A549 (cell line): ENCODE measurements at regions not wholly inside any gene's neighbourhood (a gene's known extent, or its start where the extent isn't known, plus 50 kb on each side); places are given as distances from the start of the nearest gene placed in this dataset.

Experiments
- ATAC-seq, 2 experiments: fragments of 200-7000 bp in 1 of 2; fragments of >200 bp in 1 of 2; cut with Nextera tagmentation in 1 of 2; cut with Tn5 transposase in 1 of 2; 3 replicates each; pipeline versions ENCODE4 v1.8.0 to v1.9.1; 2018 to 2020; ENCODE audit warnings: mild to moderate bottlenecking in 1 of 2, moderate library complexity in 1 of 2
- CTCF ChIA-PET: fragments of 300-600 bp; sonication (Branson Sonifier 250); formaldehyde crosslinking; extraction: SDS; loops from one replicate; lab custom pipeline; 2021; ENCODE audit warnings: antibody characterized with exemption, inconsistent platforms; lab: Yijun Ruan, JAX
- POLR2A ChIA-PET: fragments of 350-600 bp; formaldehyde crosslinking; extraction: SDS; loops from one replicate; lab custom pipeline; 2021; ENCODE audit warnings: antibody characterized with exemption, inconsistent platforms; lab: Yijun Ruan, JAX
- DNase-seq, 2 experiments: peaks; one replicate each; pipeline versions ENCODE4 v3.0.0 to v3.0.0-alpha.2; 2011 to 2016; ENCODE audit warnings: low read depth in 1 of 2, low spot score in 1 of 2
- FAIRE-seq: peaks from 2 replicates; lab custom pipeline; 2011; peaks lifted over from hg19 to GRCh38; lab: Jason Lieb, UNC
- H3K27ac ChIP-seq, 2 experiments: fragments of >200 bp; sonication (Bioruptor Twin); formaldehyde crosslinking; 3 replicates each; pipeline ENCODE4 v1.5.1; 2016 to 2017
- H3K4me1 ChIP-seq: fragments of >200 bp; sonication (Bioruptor Twin); formaldehyde crosslinking; 3 replicates; pipeline ENCODE4 v1.6.1; 2016
- H3K4me2 ChIP-seq: fragments of >200 bp; sonication (Bioruptor Twin); formaldehyde crosslinking; 3 replicates; pipeline ENCODE4 v1.6.1; 2016
- H3K4me3 ChIP-seq: fragments of >200 bp; sonication (Bioruptor Twin); formaldehyde crosslinking; 3 replicates; pipeline ENCODE4 v1.5.1; 2016
- H3K9me3 ChIP-seq: fragments of >200 bp; sonication (Bioruptor Twin); formaldehyde crosslinking; 3 replicates; pipeline ENCODE4 v1.6.1; 2016
- BHLHE40 ChIP-seq: IDR thresholded peaks from 2 replicates; pipeline ENCODE4 v1.6.1; 2012; ENCODE audit warnings: low read depth, low read length, inconsistent platforms
- CBX8 ChIP-seq: fragments of 200-600 bp; sonication (generic); IDR thresholded peaks from 2 replicates; pipeline ENCODE4 v1.6.1; 2016
- CEBPB ChIP-seq, 2 experiments: fragments of >200 bp in 1 of 2; sonication (Bioruptor Twin) in 1 of 2; formaldehyde crosslinking in 1 of 2; IDR thresholded peaks; 2 replicates each; pipeline ENCODE4 v1.6.1; 2012 to 2016
- CHD4 ChIP-seq: fragments of 200-600 bp; sonication (generic); IDR thresholded peaks from 2 replicates; pipeline ENCODE4 v1.6.1; 2016; ENCODE audit warnings: antibody characterized with exemption, mild to moderate bottlenecking, borderline replicate concordance
- EHMT2 ChIP-seq: fragments of 200-600 bp; sonication (generic); IDR thresholded peaks from 2 replicates; pipeline ENCODE4 v1.6.1; 2016; ENCODE audit warnings: antibody characterized with exemption, low read depth, mild to moderate bottlenecking, moderate library complexity
- EP300 ChIP-seq, 2 experiments: fragments of >200 bp; sonication (Bioruptor Twin); formaldehyde crosslinking; IDR thresholded peaks; 2 replicates in 1 of 2; 3 replicates in 1 of 2; pipeline ENCODE4 v1.6.1; 2016 to 2017
- ESRRA ChIP-seq: fragments of 150-350 bp; IDR thresholded peaks from 2 replicates; pipeline ENCODE4 v1.6.1; 2014; ENCODE audit warnings: mild to moderate bottlenecking, low read length, borderline replicate concordance
- FOSL2 ChIP-seq, 2 experiments: fragments of 450-650 bp in 1 of 2; fragments of >200 bp in 1 of 2; sonication (Bioruptor Twin) in 1 of 2; formaldehyde crosslinking; IDR thresholded peaks; 2 replicates each; pipeline versions ENCODE4 v1.5.0 to v1.6.1; 2016 to 2020; ENCODE audit warnings: mild to moderate bottlenecking in 1 of 2, moderate library complexity in 1 of 2
- HDAC2 ChIP-seq: fragments of 200-600 bp; sonication (generic); IDR thresholded peaks from 2 replicates; pipeline ENCODE4 v1.6.1; 2016
- HEYL ChIP-seq: fragments of 250-450 bp; sonication (Bioruptor Pico); IDR thresholded peaks from 2 replicates; pipeline ENCODE4 v1.8.0; 2021; ENCODE audit warnings: mild to moderate bottlenecking, moderate library complexity
- HOXA7 ChIP-seq: fragments of 250-450 bp; sonication (Bioruptor Pico); IDR thresholded peaks from 2 replicates; pipeline ENCODE4 v1.5.0; 2020; ENCODE audit warnings: mild to moderate bottlenecking, moderate library complexity
- HOXB13 ChIP-seq: fragments of 250-450 bp; sonication (Bioruptor Pico); IDR thresholded peaks from 2 replicates; pipeline ENCODE4 v1.5.0; 2020; ENCODE audit warnings: low read depth, mild to moderate bottlenecking, moderate library complexity
- JUNB ChIP-seq: fragments of >200 bp; sonication (Bioruptor Twin); formaldehyde crosslinking; IDR thresholded peaks from 2 replicates; pipeline ENCODE4 v1.6.1; 2016
- MAX ChIP-seq: IDR thresholded peaks from 2 replicates; pipeline ENCODE4 v1.6.1; 2012
- MAZ ChIP-seq: fragments of 150-350 bp; IDR thresholded peaks from 2 replicates; pipeline ENCODE4 v1.6.1; 2014; ENCODE audit warnings: antibody characterized with exemption, low read depth, low read length, borderline replicate concordance
- MYC ChIP-seq: IDR thresholded peaks from 2 replicates; pipeline ENCODE4 v1.6.1; 2012; ENCODE audit warnings: mild to moderate bottlenecking, inconsistent platforms, low read length, improper control_type of control experiment, borderline replicate concordance
- PBX3 ChIP-seq: IDR thresholded peaks from 2 replicates; pipeline ENCODE4 v1.6.1; 2012
- RARB ChIP-seq: fragments of 250-450 bp; sonication (Bioruptor Pico); IDR thresholded peaks from 2 replicates; pipeline ENCODE4 v1.8.0; 2021; ENCODE audit warnings: mild to moderate bottlenecking, moderate library complexity
- RFX5 ChIP-seq: fragments of 450-650 bp; IDR thresholded peaks from 2 replicates; pipeline ENCODE4 v1.7.1; 2014; ENCODE audit warnings: antibody characterized with exemption, mild to moderate bottlenecking, moderate library complexity
- RNF2 ChIP-seq: fragments of 200-600 bp; sonication (generic); IDR thresholded peaks from 2 replicates; pipeline ENCODE4 v1.6.1; 2016; ENCODE audit warnings: low read depth, mild to moderate bottlenecking, antibody characterized with exemption, moderate library complexity, borderline replicate concordance
- SMC3 ChIP-seq: fragments of >200 bp; sonication (Bioruptor Twin); formaldehyde crosslinking; IDR thresholded peaks from 3 replicates; pipeline ENCODE4 v1.6.1; 2018; ENCODE audit warnings: inconsistent platforms
- TP53 ChIP-seq: fragments of 250-450 bp; sonication (Bioruptor Pico); IDR thresholded peaks from 2 replicates; pipeline ENCODE4 v1.5.0; 2021; ENCODE audit warnings: mild to moderate bottlenecking, moderate library complexity
- USF2 ChIP-seq: fragments of 450-650 bp; IDR thresholded peaks from 2 replicates; pipeline ENCODE4 v1.6.1; 2014; ENCODE audit warnings: antibody characterized with exemption
- ZC3H11A ChIP-seq: fragments of 450-650 bp; IDR thresholded peaks from 2 replicates; pipeline ENCODE4 v1.6.1; 2014; ENCODE audit warnings: antibody characterized with exemption, mild to moderate bottlenecking
- ZFP36 ChIP-seq: fragments of 450-650 bp; IDR thresholded peaks from 2 replicates; pipeline ENCODE4 v1.6.1; 2014; ENCODE audit warnings: borderline replicate concordance; ENCODE audit not compliant: partially characterized antibody
- ZSCAN20 ChIP-seq: fragments of 250-450 bp; sonication (Bioruptor Pico); IDR thresholded peaks from 2 replicates; pipeline ENCODE4 v1.8.0; 2022; ENCODE audit warnings: mild to moderate bottlenecking, moderate library complexity
- WGBS: methylation state at CpG from one replicate; pipeline ENCODE4 v1.1.6; 2017; ENCODE audit errors: missing lambda C conversion rate; 5-methylcytosine and 5-hydroxymethylcytosine counted together
- TF ChIP-seq, protein P1 (sequence below): fragments of >200 bp; sonication (Bioruptor Twin); formaldehyde crosslinking; IDR thresholded peaks from 2 replicates; pipeline ENCODE4 v1.6.1; 2016
- TF ChIP-seq, protein P2 (sequence below): fragments of >200 bp; sonication (Bioruptor Twin); formaldehyde crosslinking; IDR thresholded peaks from 3 replicates; pipeline ENCODE4 v1.5.1; 2016

DNA sequence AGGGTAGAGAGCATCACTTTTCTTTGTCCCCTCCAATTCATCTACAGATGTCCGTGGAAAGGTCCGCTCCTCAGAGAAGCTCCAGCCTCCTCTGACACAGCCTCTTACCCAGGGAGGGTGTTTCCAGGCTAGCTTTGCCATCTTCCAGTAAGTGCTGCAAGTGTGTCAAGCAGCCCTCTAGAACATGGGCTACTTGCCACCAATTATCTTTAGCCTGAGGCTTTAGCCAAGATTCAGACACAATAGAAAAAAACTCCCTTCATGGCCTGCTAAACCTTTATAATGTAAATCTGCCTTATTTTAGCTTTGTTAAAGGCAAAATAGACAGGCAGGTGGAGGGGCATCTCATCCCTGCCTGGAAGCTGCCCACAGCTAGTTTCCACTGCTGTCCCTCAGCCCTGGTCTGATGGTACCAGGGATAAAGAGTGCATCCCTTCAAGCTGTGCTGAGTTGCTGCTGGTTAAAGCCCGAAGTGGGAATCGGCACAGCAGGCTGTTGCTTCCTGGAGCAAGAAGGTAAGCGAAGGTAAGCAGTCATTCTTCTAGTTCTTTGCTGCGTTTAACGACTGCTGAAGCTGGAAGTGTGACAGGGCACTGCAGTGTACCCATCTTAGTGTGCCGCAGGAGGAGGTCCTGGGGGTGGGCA is 190.1 kb upstream of the E2F8 start:
- H3K4me1 ChIP-seq: 0 out of 3 replicates have a peak, but pooled peaks cover 7% of the 10 kb centered on the region
- no peak overlapping the region for H3K4me2 ChIP-seq
- 75% methylated on average over 8 of the region's 8 CpGs for WGBS
- DNase-seq (no peak), ATAC-seq (no peak), FAIRE-seq (no peak)
- no peak overlapping the region for H3K4me3 ChIP-seq
- no peak overlapping the region for H3K27ac ChIP-seq
- H3K9me3 ChIP-seq: no peaks in the 10 kb centered on the region
- TF ChIP-seq CHD4 (no peak), MYC (no peak), RFX5 (no peak), ZSCAN20 (CRISPR knock-in tag) (no peak), FOSL2 (IDR thresholded peaks at IDR 0.05) (no peak), FOSL2 (CRISPR knock-in tag; IDR thresholded peaks at IDR 0.05) (no peak), HDAC2 (no peak), MAZ (no peak), ZFP36 (no peak), BHLHE40 (no peak), HOXB13 (CRISPR knock-in tag) (no peak), CEBPB (IDR thresholded peaks at IDR 0.05) (no peak), JUNB (no peak), RARB (no peak), HEYL (CRISPR knock-in tag) (no peak), CBX8 (no peak), RNF2 (no peak)
- TF ChIP-seq, protein P1, sequence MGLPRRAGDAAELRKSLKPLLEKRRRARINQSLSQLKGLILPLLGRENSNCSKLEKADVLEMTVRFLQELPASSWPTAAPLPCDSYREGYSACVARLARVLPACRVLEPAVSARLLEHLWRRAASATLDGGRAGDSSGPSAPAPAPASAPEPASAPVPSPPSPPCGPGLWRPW: no peak
- TF ChIP-seq, protein P2, sequence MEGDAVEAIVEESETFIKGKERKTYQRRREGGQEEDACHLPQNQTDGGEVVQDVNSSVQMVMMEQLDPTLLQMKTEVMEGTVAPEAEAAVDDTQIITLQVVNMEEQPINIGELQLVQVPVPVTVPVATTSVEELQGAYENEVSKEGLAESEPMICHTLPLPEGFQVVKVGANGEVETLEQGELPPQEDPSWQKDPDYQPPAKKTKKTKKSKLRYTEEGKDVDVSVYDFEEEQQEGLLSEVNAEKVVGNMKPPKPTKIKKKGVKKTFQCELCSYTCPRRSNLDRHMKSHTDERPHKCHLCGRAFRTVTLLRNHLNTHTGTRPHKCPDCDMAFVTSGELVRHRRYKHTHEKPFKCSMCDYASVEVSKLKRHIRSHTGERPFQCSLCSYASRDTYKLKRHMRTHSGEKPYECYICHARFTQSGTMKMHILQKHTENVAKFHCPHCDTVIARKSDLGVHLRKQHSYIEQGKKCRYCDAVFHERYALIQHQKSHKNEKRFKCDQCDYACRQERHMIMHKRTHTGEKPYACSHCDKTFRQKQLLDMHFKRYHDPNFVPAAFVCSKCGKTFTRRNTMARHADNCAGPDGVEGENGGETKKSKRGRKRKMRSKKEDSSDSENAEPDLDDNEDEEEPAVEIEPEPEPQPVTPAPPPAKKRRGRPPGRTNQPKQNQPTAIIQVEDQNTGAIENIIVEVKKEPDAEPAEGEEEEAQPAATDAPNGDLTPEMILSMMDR: no peak
- ChIA-PET POLR2A (interaction anchor here (0.5 kb wide), 1 partner anchor 851 kb away, joined by 8 read pairs; no protein-coding TSS in a partner anchor), CTCF (interaction anchor here (1.5 to 1.7 kb wide), 2 partner anchors 11 to 29 kb away, joined by 3 to 5 read pairs; no protein-coding TSS in a partner anchor)

GRCh38 chr11:19430346-19430745 is 189.6 kb upstream of the E2F8 start:
- TF ChIP-seq JUNB (no peak), EP300 (IDR thresholded peaks at IDR 0.05) (no peak), HEYL (CRISPR knock-in tag) (no peak), ZSCAN20 (CRISPR knock-in tag) (no peak), ESRRA (no peak), PBX3 (no peak), USF2 (no peak), TP53 (CRISPR knock-in tag) (no peak), ZC3H11A (no peak), EHMT2 (no peak), MAX (no peak), SMC3 (no peak), HOXA7 (CRISPR knock-in tag) (no peak), CEBPB (IDR thresholded peaks at IDR 0.05) (no peak)
- H3K27ac ChIP-seq: no peak overlapping the region
- no peak for DNase-seq
- no peak for ATAC-seq
- H3K9me3 ChIP-seq: no peaks in the 10 kb centered on the region
- ChIA-PET CTCF (interaction anchor here (0.8 to 1.5 kb wide), 3 partner anchors 9 to 28 kb away, joined by 3 to 4 read pairs (median 3); no protein-coding TSS in a partner anchor), POLR2A (no interaction called here)
- no peak for FAIRE-seq
- 0 out of 3 replicates have a peak, but pooled peaks cover 7% of the 10 kb centered on the region for H3K4me1 ChIP-seq
- no peak overlapping the region for H3K4me2 ChIP-seq
- H3K4me3 ChIP-seq: no peak overlapping the region
- WGBS: 71% methylated on average over 7 of the region's 7 CpGs
